Hepatocyte (in vitro differentiated cells): ENCODE measurements at regions not wholly inside any gene's neighbourhood (a gene's known extent, or its start where the extent isn't known, plus 50 kb on each side); places are given as distances from the start of the nearest gene placed in this dataset.

ENCODE experiments used
- DNase-seq: peaks from one replicate; pipeline ENCODE4 v3.0.0-alpha.2; 2016; ENCODE audit warnings: low spot score
- H2AFZ ChIP-seq: fragments of 200-600 bp; sonication (generic); 2 replicates; pipeline ENCODE4 v1.6.0; 2016; ENCODE audit warnings: antibody characterized with exemption, mild to moderate bottlenecking
- H3K27ac ChIP-seq: fragments of 200-600 bp; sonication (generic); 2 replicates; pipeline ENCODE4 v1.5.1; 2016; ENCODE audit warnings: mild to moderate bottlenecking
- H3K27me3 ChIP-seq: fragments of 200-600 bp; sonication (generic); 2 replicates; pipeline ENCODE4 v1.6.1; 2016
- H3K36me3 ChIP-seq: fragments of 200-600 bp; sonication (generic); replicated peaks from 2 replicates; pipeline ENCODE4 v1.5.1; 2016; ENCODE audit warnings: low read depth; ENCODE audit not compliant: insufficient read depth
- H3K4me1 ChIP-seq: fragments of 200-600 bp; sonication (generic); 2 replicates; pipeline ENCODE4 v1.5.1; 2016; ENCODE audit warnings: mild to moderate bottlenecking, moderate library complexity; ENCODE audit not compliant: insufficient read depth
- H3K4me2 ChIP-seq: fragments of 200-600 bp; sonication (generic); 2 replicates; pipeline ENCODE4 v1.6.0; 2016
- H3K4me3 ChIP-seq: fragments of 200-600 bp; sonication (generic); 2 replicates; pipeline ENCODE4 v1.5.1; 2016; ENCODE audit warnings: mild to moderate bottlenecking
- H3K79me2 ChIP-seq: fragments of 200-600 bp; sonication (generic); 2 replicates; pipeline ENCODE4 v1.6.0; 2017; ENCODE audit warnings: mild to moderate bottlenecking
- H3K9me2 ChIP-seq: fragments of 200-600 bp; sonication (generic); replicated peaks from 2 replicates; pipeline ENCODE4 v1.6.0; 2017; ENCODE audit warnings: mild to moderate bottlenecking; ENCODE audit not compliant: insufficient read depth
- H3K9me3 ChIP-seq: fragments of 200-600 bp; sonication (generic); 2 replicates; pipeline ENCODE4 v1.5.1; 2016; ENCODE audit warnings: low read depth, mild to moderate bottlenecking
- H4K20me1 ChIP-seq: fragments of 200-600 bp; sonication (generic); 2 replicates; pipeline ENCODE4 v1.6.0; 2016; ENCODE audit warnings: mild to moderate bottlenecking; ENCODE audit not compliant: insufficient read depth, poor library complexity, severe bottlenecking
- CTCF ChIP-seq: fragments of 200-600 bp; sonication (generic); IDR thresholded peaks from 2 replicates; pipeline ENCODE4 v1.5.1; 2016; ENCODE audit warnings: antibody characterized with exemption, mild to moderate bottlenecking; ENCODE audit not compliant: poor library complexity
- EZH2 ChIP-seq: fragments of 200-600 bp; sonication (generic); IDR thresholded peaks from 2 replicates; pipeline ENCODE4 v1.6.1; 2016; ENCODE audit warnings: antibody characterized with exemption, mild to moderate bottlenecking, borderline replicate concordance
- EZH2phosphoT487 ChIP-seq: fragments of 200-600 bp; sonication (generic); IDR thresholded peaks from one replicate; pipeline ENCODE4 v1.6.1; 2018; ENCODE audit warnings: antibody characterized with exemption, mild to moderate bottlenecking, low read depth, moderate library complexity; ENCODE audit not compliant: unreplicated experiment, severe bottlenecking
- WGBS: methylation state at CpG from one replicate; pipeline ENCODE4 v1.1.6; 2016; ENCODE audit warnings: low lambda C conversion rate; ENCODE audit errors: missing lambda C conversion rate; 5-methylcytosine and 5-hydroxymethylcytosine counted together

GRCh38 chr6:20034408-20034769 is 177.9 kb downstream of the MBOAT1 start:
- Histone ChIP-seq H3K36me3 (no peaks in the 10 kb centered on the region), H3K27ac (no peak overlapping the region), H3K4me3 (no peak overlapping the region), H3K4me2 (no peak overlapping the region), H3K9me2 (no peaks in the 10 kb centered on the region), H3K79me2 (no peaks in the 10 kb centered on the region), H2AFZ (no peak overlapping the region), H4K20me1 (no peaks in the 10 kb centered on the region), H3K9me3 (no peaks in the 10 kb centered on the region), H3K27me3 (no peaks in the 10 kb centered on the region), H3K4me1 (no peaks in the 10 kb centered on the region)
- DNase-seq: no peak
- 38% methylated on average over 5 of the region's 5 CpGs for WGBS
- no peak for TF ChIP-seq EZH2phosphoT487
- no peak for TF ChIP-seq EZH2
- TF ChIP-seq CTCF: no peak

GRCh38 chr6:20036141-20036677 is 176.1 kb downstream of the MBOAT1 start:
- no peak for DNase-seq
- no peaks in the 10 kb centered on the region for H3K9me3 ChIP-seq
- no peak for TF ChIP-seq CTCF
- no peak for TF ChIP-seq EZH2phosphoT487
- no peak for TF ChIP-seq EZH2
- H3K27me3 ChIP-seq: no peaks in the 10 kb centered on the region
- H3K36me3 ChIP-seq: no peaks in the 10 kb centered on the region
- no peaks in the 10 kb centered on the region for H3K9me2 ChIP-seq
- no peaks in the 10 kb centered on the region for H3K4me1 ChIP-seq
- H3K4me3 ChIP-seq: no peak overlapping the region
- H4K20me1 ChIP-seq: no peaks in the 10 kb centered on the region
- 82% methylated on average over 7 of the region's 7 CpGs for WGBS
- no peak overlapping the region for H3K27ac ChIP-seq
- H3K79me2 ChIP-seq: no peaks in the 10 kb centered on the region
- no peak overlapping the region for H3K4me2 ChIP-seq
- H2AFZ ChIP-seq: no peak overlapping the region

- Histone ChIP-seq H3K4me2 (no peak overlapping the region), H4K20me1 (no peaks in the 10 kb centered on the region), H2AFZ (no peak overlapping the region), H3K27ac (no peak overlapping the region), H3K4me3 (no peak overlapping the region), H3K4me1 (no peaks in the 10 kb centered on the region), H3K36me3 (no peaks in the 10 kb centered on the region), H3K79me2 (no peaks in the 10 kb centered on the region), H3K27me3 (no peaks in the 10 kb centered on the region), H3K9me2 (no peaks in the 10 kb centered on the region), H3K9me3 (no peaks in the 10 kb centered on the region)
- TF ChIP-seq CTCF (no peak), EZH2phosphoT487 (no peak), EZH2 (no peak)
- DNase-seq: no peak
- WGBS: 61% methylated on average over 7 of the region's 7 CpGs
These were observed 173.7 kb downstream of the MBOAT1 start for GRCh38 chr6:20038410-20039204.
